ENCODE measurements at regions not wholly inside any gene's neighbourhood (a gene's known extent, or its start where the extent isn't known, plus 50 kb on each side); places are given as distances from the start of the nearest gene placed in this dataset.

DNA sequence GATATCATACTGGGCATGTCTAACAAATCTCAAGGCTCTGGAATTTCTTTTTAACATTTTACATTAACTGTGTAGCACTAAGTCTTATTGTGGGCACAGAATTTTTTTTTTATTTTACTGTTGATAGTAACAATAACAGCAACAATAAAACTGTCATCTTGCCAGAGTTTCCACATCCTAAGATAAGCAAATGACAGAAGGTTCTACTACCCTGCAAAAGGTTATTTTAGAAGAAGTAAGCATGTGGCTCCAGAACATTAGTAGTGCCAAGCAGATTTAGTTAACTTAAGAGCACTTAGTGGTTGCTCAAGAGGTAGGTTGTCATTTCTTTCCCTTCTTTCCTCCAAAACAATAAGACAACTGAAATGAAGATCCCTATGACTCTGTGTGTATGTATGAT, 743.0 kb upstream of the CBLB start:
- TF ChIP-seq POLR2AphosphoS5 (IDR thresholded peaks at IDR 0.05; ENCODE audit: low read depth): no peak
- TF ChIP-seq, protein P1, sequence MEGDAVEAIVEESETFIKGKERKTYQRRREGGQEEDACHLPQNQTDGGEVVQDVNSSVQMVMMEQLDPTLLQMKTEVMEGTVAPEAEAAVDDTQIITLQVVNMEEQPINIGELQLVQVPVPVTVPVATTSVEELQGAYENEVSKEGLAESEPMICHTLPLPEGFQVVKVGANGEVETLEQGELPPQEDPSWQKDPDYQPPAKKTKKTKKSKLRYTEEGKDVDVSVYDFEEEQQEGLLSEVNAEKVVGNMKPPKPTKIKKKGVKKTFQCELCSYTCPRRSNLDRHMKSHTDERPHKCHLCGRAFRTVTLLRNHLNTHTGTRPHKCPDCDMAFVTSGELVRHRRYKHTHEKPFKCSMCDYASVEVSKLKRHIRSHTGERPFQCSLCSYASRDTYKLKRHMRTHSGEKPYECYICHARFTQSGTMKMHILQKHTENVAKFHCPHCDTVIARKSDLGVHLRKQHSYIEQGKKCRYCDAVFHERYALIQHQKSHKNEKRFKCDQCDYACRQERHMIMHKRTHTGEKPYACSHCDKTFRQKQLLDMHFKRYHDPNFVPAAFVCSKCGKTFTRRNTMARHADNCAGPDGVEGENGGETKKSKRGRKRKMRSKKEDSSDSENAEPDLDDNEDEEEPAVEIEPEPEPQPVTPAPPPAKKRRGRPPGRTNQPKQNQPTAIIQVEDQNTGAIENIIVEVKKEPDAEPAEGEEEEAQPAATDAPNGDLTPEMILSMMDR (conservative IDR thresholded peaks at IDR 0.05; ENCODE audit: low read depth in 2 of 2): no peak

Data from GM23338 (cell line).